HCT116 (cell line): ENCODE measurements at regions not wholly inside any gene's neighbourhood (a gene's known extent, or its start where the extent isn't known, plus 50 kb on each side); places are given as distances from the start of the nearest gene placed in this dataset.

Experiments
- ATAC-seq: fragments of 200-7000 bp; cut with Tn5 transposase; 2 replicates; pipeline ENCODE4 v1.9.1; 2020; ENCODE audit warnings: mild to moderate bottlenecking, moderate library complexity
- BruUV-seq: library from RNA; stranded (reverse); fragments of 400-500 nt; replicated peaks from 2 replicates; lab custom pipeline; 2021; lab: Mats Ljungman, UMichigan
- CTCF ChIA-PET: fragments of 300-600 bp; sonication (Branson Sonifier 250); formaldehyde crosslinking; loops from one replicate; lab custom pipeline; 2021; ENCODE audit warnings: antibody characterized with exemption; lab: Charles Lee
- POLR2A ChIA-PET: fragments of 300-600, 350-600 bp; sonication (Branson Sonifier 250); formaldehyde crosslinking; loops from one replicate; lab custom pipeline; 2021; ENCODE audit warnings: antibody characterized with exemption; lab: Charles Lee
- RAD21 ChIA-PET, 2 experiments: fragments of 300-600 bp; sonication (Branson Sonifier 250); formaldehyde crosslinking; loops; one replicate each; lab custom pipeline; 2023; ENCODE audit warnings: low total read pairs in 2 of 2; ENCODE audit not compliant: uncharacterized antibody in 2 of 2, unreplicated experiment in 2 of 2, low non-redundant PET in 1 of 2; lab: Charles Lee
- DNase-seq: peaks from one replicate; pipeline ENCODE4 v3.0.0-alpha.2; 2010; ENCODE audit warnings: low read depth, low spot score
- H2AFZ ChIP-seq: fragments of 200-600 bp; shearing (Covaris generic), sonication (generic); 2 replicates; pipeline ENCODE4 v1.6.1; 2017; ENCODE audit warnings: low read depth, mixed run types, mixed read lengths, antibody characterized with exemption, low read length; ENCODE audit not compliant: poor library complexity, severe bottlenecking
- H3K27ac ChIP-seq: 2 replicates; pipeline ENCODE4 v1.5.1; 2012; ENCODE audit warnings: low read depth, low read length
- H3K27me3 ChIP-seq: fragments of 200-600 bp; sonication (generic); 2 replicates; pipeline ENCODE4 v1.6.1; 2016; ENCODE audit warnings: mixed run types, low read length, mixed read lengths; ENCODE audit not compliant: insufficient read depth
- H3K36me3 ChIP-seq, 2 experiments: fragments of 200-500 bp in 1 of 2; fragments of 200-600 bp in 1 of 2; sonication (Bioruptor generic) in 1 of 2; sonication (generic) in 1 of 2; 2 replicates each; pipeline versions ENCODE4 v1.5.1 to v1.6.1; 2014 to 2016; ENCODE audit warnings: low read length in 2 of 2, inconsistent platforms in 1 of 2, mixed read lengths in 1 of 2, mixed run types in 1 of 2; ENCODE audit not compliant: insufficient read depth in 2 of 2, control insufficient read depth in 1 of 2
- H3K4me1 ChIP-seq, 2 experiments: fragments of 200-600 bp in 1 of 2; sonication (generic) in 1 of 2; 2 replicates each; pipeline versions ENCODE4 v1.5.1 to v1.6.1; 2012 to 2017; ENCODE audit warnings: low read length in 2 of 2, inconsistent platforms in 1 of 2, mild to moderate bottlenecking in 1 of 2, mixed read lengths in 1 of 2, mixed run types in 1 of 2, moderate library complexity in 1 of 2; ENCODE audit not compliant: insufficient read depth in 2 of 2, control insufficient read depth in 1 of 2
- H3K4me2 ChIP-seq: fragments of 200-600 bp; sonication (generic); 2 replicates; pipeline ENCODE4 v1.6.1; 2017; ENCODE audit warnings: mixed run types, low read length, mixed read lengths
- H3K4me3 ChIP-seq, 2 experiments: fragments of 200-600 bp in 1 of 2; sonication (generic) in 1 of 2; replicated peaks in 1 of 2; 2 replicates each; pipeline ENCODE4 v1.5.1; 2011 to 2016; ENCODE audit warnings: low read length in 2 of 2, control low read depth in 1 of 2, low read depth in 1 of 2, mild to moderate bottlenecking in 1 of 2, mixed read lengths in 1 of 2, mixed run types in 1 of 2
- H3K79me2 ChIP-seq: fragments of 200-600 bp; sonication (generic); 2 replicates; pipeline ENCODE4 v1.6.1; 2017; ENCODE audit warnings: mild to moderate bottlenecking, mixed run types, low read length, moderate library complexity, mixed read lengths; ENCODE audit not compliant: insufficient read depth
- H3K9ac ChIP-seq: fragments of 200-600 bp; sonication (generic); 2 replicates; pipeline ENCODE4 v1.6.1; 2016; ENCODE audit warnings: low read length, mixed read lengths
- H3K9me2 ChIP-seq: fragments of 200-600 bp; sonication (generic), shearing (Covaris generic); 2 replicates; pipeline ENCODE4 v1.6.1; 2017; ENCODE audit warnings: mixed run types, mild to moderate bottlenecking, moderate library complexity; ENCODE audit not compliant: insufficient read depth
- H3K9me3 ChIP-seq, 2 experiments: fragments of 200-500 bp in 1 of 2; fragments of 200-600 bp in 1 of 2; sonication (Bioruptor generic) in 1 of 2; sonication (generic) in 1 of 2; 2 replicates each; pipeline ENCODE4 v1.6.1; 2014 to 2017; ENCODE audit warnings: low read length in 2 of 2, mixed read lengths in 2 of 2, inconsistent platforms in 1 of 2, low read depth in 1 of 2, mild to moderate bottlenecking in 1 of 2, mixed run types in 1 of 2, moderate library complexity in 1 of 2; ENCODE audit not compliant: control insufficient read depth in 1 of 2, insufficient read depth in 1 of 2
- H4K20me1 ChIP-seq: fragments of 200-600 bp; sonication (generic), shearing (Covaris generic); 2 replicates; pipeline ENCODE4 v1.6.1; 2017; ENCODE audit warnings: mixed run types, mild to moderate bottlenecking, moderate library complexity; ENCODE audit not compliant: insufficient read depth
- EZH2phosphoT487 ChIP-seq: fragments of 200-600 bp; IDR thresholded peaks from 2 replicates; pipeline ENCODE4 v1.6.1; 2018; ENCODE audit warnings: antibody characterized with exemption, borderline replicate concordance
- POLR2A ChIP-seq: IDR thresholded peaks from 2 replicates; pipeline ENCODE4 v1.7.0; 2011; ENCODE audit warnings: borderline replicate concordance; ENCODE audit not compliant: insufficient read depth, insufficient read length; ENCODE audit errors: extremely low read depth
- SRF ChIP-seq: IDR thresholded peaks from 2 replicates; pipeline ENCODE4 v1.6.1; 2012; ENCODE audit warnings: low read depth
- TCF7L2 ChIP-seq: IDR thresholded peaks from 2 replicates; pipeline ENCODE4 v1.7.0; 2011; ENCODE audit warnings: borderline replicate concordance, inconsistent platforms; ENCODE audit not compliant: insufficient read depth, insufficient read length; ENCODE audit errors: extremely low read depth
- ZNF274 ChIP-seq: fragments of 200-500 bp; sonication (Bioruptor generic); IDR thresholded peaks from 2 replicates; pipeline ENCODE4 v1.6.1; 2014; ENCODE audit warnings: mild to moderate bottlenecking, low read depth, low read length, inconsistent platforms
- intact Hi-C: fragments of 100-400 bp; cut with micrococcal nuclease; formaldehyde crosslinking; loops from 2 replicates; pipeline ENCODE4 v1.10.0; 2022
- TF ChIP-seq, protein P1 (sequence below): IDR thresholded peaks from 2 replicates; pipeline ENCODE4 v1.6.1; 2011; ENCODE audit warnings: mild to moderate bottlenecking, low read length, moderate library complexity; ENCODE audit not compliant: insufficient replicate concordance; ENCODE audit errors: extremely low read depth
- TF ChIP-seq, protein P2 (sequence below): IDR thresholded peaks from 2 replicates; pipeline ENCODE4 v1.6.1; 2012

DNA sequence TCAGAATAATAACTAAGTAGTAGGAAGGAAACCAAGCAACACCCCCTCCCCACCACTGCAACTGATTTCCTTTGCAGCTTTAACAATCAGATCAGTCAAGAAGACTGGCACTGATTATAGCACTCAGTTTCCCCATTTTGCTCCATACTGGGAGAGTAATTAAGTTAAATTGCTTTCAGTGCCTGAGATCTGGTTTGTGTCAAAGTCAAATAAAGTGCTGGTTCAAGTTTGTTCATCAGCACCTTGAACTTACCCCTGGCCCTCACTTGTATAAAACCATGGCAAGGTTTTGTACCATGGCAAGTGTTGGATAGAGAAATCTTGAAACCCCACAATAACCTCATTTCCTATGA lies 290.2 kb upstream of the SEMA6A start:
- TF ChIP-seq POLR2A (no peak), EZH2phosphoT487 (no peak), TCF7L2 (no peak), SRF (no peak), ZNF274 (no peak)
- TF ChIP-seq, protein P1, sequence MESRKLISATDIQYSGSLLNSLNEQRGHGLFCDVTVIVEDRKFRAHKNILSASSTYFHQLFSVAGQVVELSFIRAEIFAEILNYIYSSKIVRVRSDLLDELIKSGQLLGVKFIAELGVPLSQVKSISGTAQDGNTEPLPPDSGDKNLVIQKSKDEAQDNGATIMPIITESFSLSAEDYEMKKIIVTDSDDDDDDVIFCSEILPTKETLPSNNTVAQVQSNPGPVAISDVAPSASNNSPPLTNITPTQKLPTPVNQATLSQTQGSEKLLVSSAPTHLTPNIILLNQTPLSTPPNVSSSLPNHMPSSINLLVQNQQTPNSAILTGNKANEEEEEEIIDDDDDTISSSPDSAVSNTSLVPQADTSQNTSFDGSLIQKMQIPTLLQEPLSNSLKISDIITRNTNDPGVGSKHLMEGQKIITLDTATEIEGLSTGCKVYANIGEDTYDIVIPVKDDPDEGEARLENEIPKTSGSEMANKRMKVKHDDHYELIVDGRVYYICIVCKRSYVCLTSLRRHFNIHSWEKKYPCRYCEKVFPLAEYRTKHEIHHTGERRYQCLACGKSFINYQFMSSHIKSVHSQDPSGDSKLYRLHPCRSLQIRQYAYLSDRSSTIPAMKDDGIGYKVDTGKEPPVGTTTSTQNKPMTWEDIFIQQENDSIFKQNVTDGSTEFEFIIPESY: no peak
- TF ChIP-seq, protein P2, sequence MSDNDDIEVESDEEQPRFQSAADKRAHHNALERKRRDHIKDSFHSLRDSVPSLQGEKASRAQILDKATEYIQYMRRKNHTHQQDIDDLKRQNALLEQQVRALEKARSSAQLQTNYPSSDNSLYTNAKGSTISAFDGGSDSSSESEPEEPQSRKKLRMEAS: no peak

More for the DNA sequence above, 290.2 kb upstream of the SEMA6A start:
- H3K36me3 ChIP-seq: no peaks in the 10 kb centered on the region
- H2AFZ ChIP-seq: no peak overlapping the region
- no peaks in the 10 kb centered on the region for H3K9me3 ChIP-seq
- no TSS peak for BruUV-seq
- H3K4me2 ChIP-seq: no peak overlapping the region
- H4K20me1 ChIP-seq: no peaks in the 10 kb centered on the region
- ATAC-seq (no peak), DNase-seq (no peak)
- ChIA-PET CTCF (no interaction called here), RAD21 (no interaction called here), POLR2A (no interaction called here)
- no peaks in the 10 kb centered on the region for H3K79me2 ChIP-seq
- no peak overlapping the region for H3K9ac ChIP-seq
- intact Hi-C loops: no loop called here
- H3K4me3 ChIP-seq: no peak overlapping the region
- no peak overlapping the region for H3K27ac ChIP-seq
- H3K9me2 ChIP-seq: no peaks in the 10 kb centered on the region
- no peaks in the 10 kb centered on the region for H3K4me1 ChIP-seq
- no peaks in the 10 kb centered on the region for H3K27me3 ChIP-seq
